Gastroesophageal sphincter (tissue), 4 donors: ENCODE measurements at regions not wholly inside any gene's neighbourhood (a gene's known extent, or its start where the extent isn't known, plus 50 kb on each side); places are given as distances from the start of the nearest gene placed in this dataset.

Experiments used
- ATAC-seq: fragments of 150-250 bp; one replicate; pipeline ENCODE4 v1.9.1; 2016; ENCODE audit warnings: mild to moderate bottlenecking, moderate library complexity
- H3K27ac ChIP-seq, 4 donors: fragments of 200-600 bp; sonication (generic) in 3 of 4; 1 replicate in 3 of 4; 2 replicates in 1 of 4; pipeline ENCODE4 v1.5.1; 2016 to 2019
- H3K27me3 ChIP-seq: fragments of 200-600 bp; sonication (generic); one replicate; pipeline ENCODE4 v1.5.1; 2019
- H3K36me3 ChIP-seq, 2 donors: fragments of 200-600 bp; sonication (generic); one replicate each; pipeline ENCODE4 v1.5.1; 2019; ENCODE audit warnings: control low read depth in 1 of 2
- H3K4me1 ChIP-seq, 3 donors: fragments of 200-600 bp; sonication (generic); 1 replicate in 2 of 3; 2 replicates in 1 of 3; pipeline ENCODE4 v1.5.1; 2016 to 2019; ENCODE audit warnings: control low read depth in 2 of 3
- H3K4me3 ChIP-seq, 2 donors: fragments of 200-600 bp; sonication (generic); one replicate each; pipeline ENCODE4 v1.5.1; 2019; ENCODE audit warnings: mild to moderate bottlenecking in 1 of 2, moderate library complexity in 1 of 2
- H3K9me3 ChIP-seq, 3 donors: fragments of 200-600 bp; sonication (generic); one replicate each; pipeline ENCODE4 v1.5.1; 2017 to 2019; ENCODE audit warnings: control low read depth in 2 of 3
- CTCF ChIP-seq, 4 experiments: fragments of 200-600 bp in 2 of 4; fragments of 450-650 bp in 2 of 4; sonication (generic) in 1 of 4; IDR thresholded peaks; one replicate each; pipeline ENCODE4 v1.5.1; 2017 to 2019; ENCODE audit warnings: antibody characterized with exemption in 4 of 4, mild to moderate bottlenecking in 2 of 4, moderate library complexity in 2 of 4
- EP300 ChIP-seq: sonication (generic); formaldehyde crosslinking; IDR thresholded peaks from one replicate; pipeline ENCODE4 v1.6.1; 2017; ENCODE audit warnings: antibody characterized with exemption, mild to moderate bottlenecking
- POLR2A ChIP-seq, 2 donors: fragments of 450-650 bp; IDR thresholded peaks; one replicate each; pipeline ENCODE4 v1.6.1; 2017; ENCODE audit warnings: antibody characterized with exemption in 2 of 2, mild to moderate bottlenecking in 2 of 2, moderate library complexity in 1 of 2
- POLR2AphosphoS5 ChIP-seq: sonication (generic); formaldehyde crosslinking; IDR thresholded peaks from one replicate; pipeline ENCODE4 v1.6.1; 2017; ENCODE audit warnings: antibody characterized with exemption
- WGBS, 2 donors: methylation state at CpG; one replicate each; pipeline ENCODE4 v1.1.5; 2018; ENCODE audit warnings: low coverage in 1 of 2; 5-methylcytosine and 5-hydroxymethylcytosine counted together

GRCh38 chr12:83477696-83478095 lies 791.0 kb downstream of the TMTC2 start:
- ATAC-seq = no peak
- Histone ChIP-seq H3K27me3 (no peaks in the 10 kb centered on the region), H3K9me3 (no peaks in the 10 kb centered on the region), H3K4me3 (no peak overlapping the region), H3K36me3 (no peaks in the 10 kb centered on the region), H3K27ac (no peak overlapping the region), H3K4me1 (no peaks in the 10 kb centered on the region)
- TF ChIP-seq POLR2A (IDR thresholded peaks at IDR 0.05) = no peak
- TF ChIP-seq CTCF (IDR thresholded peaks at IDR 0.05) = no peak
- TF ChIP-seq EP300 = no peak
- TF ChIP-seq POLR2AphosphoS5 = no peak
- WGBS, 2 donors = 17 to 73% methylated on average over 4 of the region's 4 CpGs

DNA sequence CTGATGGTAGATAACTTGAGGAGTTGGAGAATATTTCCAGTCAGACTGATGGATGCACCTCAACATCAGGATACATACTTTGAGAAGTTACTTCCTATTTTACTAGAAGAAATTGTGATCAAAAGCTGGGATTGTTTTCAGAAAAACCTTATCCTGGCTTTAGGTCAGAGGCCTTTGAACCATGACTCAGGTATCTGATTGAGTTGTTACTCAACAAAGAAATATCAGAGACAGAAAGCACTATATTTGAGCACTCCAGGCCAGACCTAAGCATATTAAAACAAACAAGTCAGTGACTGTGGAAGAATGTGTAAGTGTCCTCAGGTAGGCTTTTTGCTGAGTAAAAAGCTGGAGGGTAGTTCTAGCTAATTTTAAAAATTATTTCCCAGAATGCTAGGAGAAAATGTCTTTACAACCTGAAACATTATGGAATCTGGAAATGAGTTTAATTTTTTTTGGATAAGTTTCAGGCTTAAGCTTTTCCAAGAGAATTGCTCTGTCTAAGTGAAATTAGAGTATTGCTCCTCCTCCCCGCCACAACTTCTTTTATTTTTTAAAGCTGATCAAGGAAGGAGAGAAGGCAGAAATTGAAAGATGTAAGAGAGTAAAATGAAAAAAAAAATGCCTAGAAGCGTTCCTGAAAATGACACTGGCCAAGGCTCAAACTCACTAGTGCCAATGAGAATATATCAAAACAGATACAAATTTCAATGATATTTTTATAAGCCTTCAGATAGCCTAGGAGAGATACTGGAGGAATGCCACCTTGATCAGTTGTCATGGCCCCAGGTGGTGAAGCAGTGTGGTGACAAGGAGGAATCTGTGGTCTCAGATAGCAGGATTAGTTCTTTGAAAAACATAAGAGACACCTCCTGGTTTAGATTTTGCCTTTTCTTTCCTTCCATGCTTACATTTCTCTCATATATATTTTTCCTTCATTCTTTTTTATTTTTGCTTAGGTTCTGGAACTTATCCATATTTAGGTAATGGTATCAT lies 790.3 kb downstream of the TMTC2 start:
- Histone ChIP-seq H3K27me3 (no peaks in the 10 kb centered on the region), H3K4me3 (no peak overlapping the region), H3K9me3 (no peaks in the 10 kb centered on the region), H3K36me3 (no peaks in the 10 kb centered on the region), H3K4me1 (no peaks in the 10 kb centered on the region), H3K27ac (no peak overlapping the region)
- no peak for ATAC-seq
- no peak for TF ChIP-seq POLR2A (IDR thresholded peaks at IDR 0.05)
- TF ChIP-seq POLR2AphosphoS5 = no peak
- TF ChIP-seq CTCF (IDR thresholded peaks at IDR 0.05) = no peak
- 61 to 84% methylated on average over 2 of the region's 2 CpGs for WGBS, 2 donors

- H3K4me1 ChIP-seq = no peaks in the 10 kb centered on the region
- no peaks in the 10 kb centered on the region for H3K36me3 ChIP-seq
- no peak for ATAC-seq
- no peak overlapping the region for H3K4me3 ChIP-seq
- WGBS, 2 donors = 91 to 100% methylated on average over 1 of the region's 1 CpG
- no peaks in the 10 kb centered on the region for H3K27me3 ChIP-seq
- no peaks in the 10 kb centered on the region for H3K9me3 ChIP-seq
- no peak overlapping the region for H3K27ac ChIP-seq
- TF ChIP-seq CTCF (IDR thresholded peaks at IDR 0.05) = no peak
- no peak for TF ChIP-seq EP300
- TF ChIP-seq POLR2AphosphoS5 = no peak
- no peak for TF ChIP-seq POLR2A (IDR thresholded peaks at IDR 0.05)
Measured at GRCh38 chr12:83476006-83476405, 789.3 kb downstream of the TMTC2 start.

DNA sequence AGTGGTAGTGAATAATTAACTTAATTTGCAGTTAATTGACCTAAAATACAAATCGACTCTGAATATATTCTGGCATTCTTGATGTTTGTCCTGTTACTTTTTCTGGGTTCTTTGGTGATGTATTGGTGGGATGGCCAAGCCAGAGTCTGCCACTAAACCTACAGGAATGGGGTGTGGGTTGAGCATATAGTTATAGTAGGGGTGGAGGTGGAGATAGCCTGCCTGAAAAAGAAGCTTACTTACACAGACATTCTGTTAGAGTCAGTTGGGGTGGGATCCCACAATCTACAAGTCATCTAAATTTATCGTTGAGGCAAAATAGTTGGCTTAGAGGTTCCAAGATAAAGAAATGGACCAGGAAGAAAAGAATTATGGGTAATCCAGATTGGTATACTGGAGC lies 787.7 kb downstream of the TMTC2 start:
- TF ChIP-seq CTCF (IDR thresholded peaks at IDR 0.05) = no peak
- TF ChIP-seq POLR2AphosphoS5 = no peak
- ATAC-seq = no peak
- Histone ChIP-seq H3K27ac (no peak overlapping the region), H3K4me1 (no peaks in the 10 kb centered on the region), H3K9me3 (no peaks in the 10 kb centered on the region), H3K4me3 (no peak overlapping the region), H3K36me3 (no peaks in the 10 kb centered on the region), H3K27me3 (no peaks in the 10 kb centered on the region)
- WGBS, 2 donors = 89 to 96% methylated on average over 2 of the region's 2 CpGs
